ENCODE measurements at regions not wholly inside any gene's neighbourhood (a gene's known extent, or its start where the extent isn't known, plus 50 kb on each side); places are given as distances from the start of the nearest gene placed in this dataset.
A peak's percentile ranks its signal among the peaks of the same experiment; 100 is the strongest.

GRCh38 chr5:101955891-101956290 is 340.2 kb downstream of the SLCO4C1 start:
- H3K27ac ChIP-seq, result no peak overlapping the region
- TF ChIP-seq, protein P1, sequence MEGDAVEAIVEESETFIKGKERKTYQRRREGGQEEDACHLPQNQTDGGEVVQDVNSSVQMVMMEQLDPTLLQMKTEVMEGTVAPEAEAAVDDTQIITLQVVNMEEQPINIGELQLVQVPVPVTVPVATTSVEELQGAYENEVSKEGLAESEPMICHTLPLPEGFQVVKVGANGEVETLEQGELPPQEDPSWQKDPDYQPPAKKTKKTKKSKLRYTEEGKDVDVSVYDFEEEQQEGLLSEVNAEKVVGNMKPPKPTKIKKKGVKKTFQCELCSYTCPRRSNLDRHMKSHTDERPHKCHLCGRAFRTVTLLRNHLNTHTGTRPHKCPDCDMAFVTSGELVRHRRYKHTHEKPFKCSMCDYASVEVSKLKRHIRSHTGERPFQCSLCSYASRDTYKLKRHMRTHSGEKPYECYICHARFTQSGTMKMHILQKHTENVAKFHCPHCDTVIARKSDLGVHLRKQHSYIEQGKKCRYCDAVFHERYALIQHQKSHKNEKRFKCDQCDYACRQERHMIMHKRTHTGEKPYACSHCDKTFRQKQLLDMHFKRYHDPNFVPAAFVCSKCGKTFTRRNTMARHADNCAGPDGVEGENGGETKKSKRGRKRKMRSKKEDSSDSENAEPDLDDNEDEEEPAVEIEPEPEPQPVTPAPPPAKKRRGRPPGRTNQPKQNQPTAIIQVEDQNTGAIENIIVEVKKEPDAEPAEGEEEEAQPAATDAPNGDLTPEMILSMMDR (conservative IDR thresholded peaks at IDR 0.05), result no peak

DNA sequence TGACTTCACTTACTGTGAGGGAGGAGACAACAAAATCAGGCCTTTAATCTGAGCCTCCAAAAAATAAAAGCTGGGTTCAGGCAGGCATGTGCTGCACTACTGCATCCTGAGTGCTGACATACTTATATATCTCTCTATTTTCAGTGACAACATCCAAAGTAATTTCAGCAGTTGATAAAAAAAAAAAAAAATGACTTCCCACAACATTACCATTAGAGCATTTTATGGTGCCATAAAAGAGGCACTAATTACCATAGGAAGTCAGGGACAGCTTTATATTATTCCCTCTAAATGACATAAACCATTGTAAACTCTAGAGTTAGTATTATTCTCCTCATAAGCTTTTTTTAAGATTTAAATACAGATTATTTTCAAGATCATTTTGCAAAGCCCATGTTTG is 346.1 kb downstream of the SLCO4C1 start:
- no peak overlapping the region for H3K27ac ChIP-seq
- TF ChIP-seq, protein P1 (conservative IDR thresholded peaks at IDR 0.05), result no peak

DNA sequence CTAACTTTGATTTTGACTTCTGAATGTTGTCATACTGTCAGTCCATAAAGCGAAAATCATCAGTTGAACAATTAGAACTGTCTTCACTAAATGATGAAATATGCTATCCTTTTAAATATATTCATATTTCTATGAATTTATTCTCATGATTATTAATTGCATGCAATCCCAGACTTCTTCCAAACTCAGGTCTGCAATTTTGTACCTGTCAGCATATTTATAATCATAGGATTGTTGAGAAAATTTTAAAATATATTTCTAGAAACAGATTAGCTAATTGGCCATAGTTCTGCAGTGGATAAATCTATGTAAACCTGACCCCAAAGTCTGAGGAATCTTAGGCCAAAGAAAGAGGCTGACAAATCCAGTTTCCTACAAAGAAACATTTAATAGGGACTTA is 347.5 kb downstream of the SLCO4C1 start:
- TF ChIP-seq, protein P1 (conservative IDR thresholded peaks at IDR 0.05), result no peak
- no peak overlapping the region for H3K27ac ChIP-seq

DNA sequence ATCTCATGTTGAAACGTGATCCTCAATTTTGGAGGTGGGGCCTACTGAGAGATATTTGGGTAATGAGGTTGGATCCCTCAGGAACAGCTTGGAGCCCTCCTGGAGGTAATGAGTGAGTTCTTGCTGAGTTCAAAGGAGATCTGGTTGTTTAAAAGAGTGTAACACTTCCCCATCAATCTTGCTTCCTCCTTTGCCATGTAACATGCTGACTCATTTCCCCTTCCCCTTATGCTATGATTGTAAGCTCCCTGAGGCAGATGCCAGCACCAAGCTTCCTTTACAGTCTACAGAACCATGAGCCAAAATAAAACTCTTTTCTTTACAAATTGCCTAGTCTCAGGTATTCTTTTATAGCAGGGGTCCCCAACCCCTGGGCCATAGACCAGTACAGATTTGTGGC is 352.3 kb downstream of the SLCO4C1 start:
- TF ChIP-seq, protein P1 (conservative IDR thresholded peaks at IDR 0.05), result no peak
- H3K27ac ChIP-seq, result no peak overlapping the region

DNA sequence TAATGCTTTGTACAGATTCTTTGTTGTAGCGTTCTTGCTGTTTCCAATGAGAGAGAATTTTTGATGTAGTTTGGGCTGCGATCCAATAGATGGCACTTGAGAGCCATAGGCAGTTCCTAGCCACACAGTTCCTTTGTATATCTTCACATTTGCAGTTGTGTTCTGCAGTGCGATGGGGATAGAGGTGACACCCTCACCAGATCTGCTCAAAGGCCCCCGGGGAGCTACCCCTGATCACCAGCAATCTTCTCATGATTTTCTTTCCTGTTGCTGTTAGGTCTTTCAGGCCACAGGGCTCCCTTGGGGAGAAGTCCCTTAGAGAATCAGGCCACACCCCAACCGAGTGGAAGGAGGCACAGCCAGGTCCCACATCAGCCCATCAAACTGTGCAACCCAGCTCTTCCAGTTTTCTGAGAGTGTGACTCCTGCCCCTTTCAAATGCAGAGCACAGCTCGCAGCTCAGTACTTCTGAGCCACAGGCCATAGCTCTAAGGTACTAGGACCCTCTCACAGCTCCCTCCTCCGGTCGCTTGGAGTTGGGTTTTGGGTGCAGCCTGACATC is 353.7 kb downstream of the SLCO4C1 start:
- TF ChIP-seq, protein P1 (conservative IDR thresholded peaks at IDR 0.05), result peak; percentile 78
- no peak overlapping the region for H3K27ac ChIP-seq

DNA sequence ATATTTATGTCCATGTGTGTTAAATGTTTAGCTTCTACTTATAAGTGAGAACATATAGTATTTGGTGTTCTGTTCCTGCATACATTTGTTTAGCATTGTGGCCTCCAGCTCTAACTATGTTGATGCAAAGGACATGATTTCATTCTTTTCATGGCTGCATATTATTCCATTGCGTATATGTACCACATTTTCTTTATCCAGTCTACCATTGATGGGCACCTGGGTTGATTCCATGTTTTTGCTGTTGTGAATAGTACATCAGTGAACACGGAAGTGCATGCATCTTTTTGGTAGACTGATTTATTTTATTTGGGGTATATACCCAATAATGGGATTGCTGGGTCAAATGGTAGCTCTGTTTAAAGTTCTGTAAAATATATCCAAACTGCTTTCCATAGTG is 359.0 kb downstream of the SLCO4C1 start:
- TF ChIP-seq, protein P1 (conservative IDR thresholded peaks at IDR 0.05), result no peak
- no peak overlapping the region for H3K27ac ChIP-seq

- TF ChIP-seq, protein P1 (conservative IDR thresholded peaks at IDR 0.05), result no peak
- no peak overlapping the region for H3K27ac ChIP-seq
Measured at GRCh38 chr5:101935086-101935485, 361.0 kb downstream of the SLCO4C1 start.

Measured in VCaP (cell line).